ENCODE measurements at regions not wholly inside any gene's neighbourhood (a gene's known extent, or its start where the extent isn't known, plus 50 kb on each side); places are given as distances from the start of the nearest gene placed in this dataset.

- DNase-seq (ENCODE audit: low spot score), result no peak
- no peak overlapping the region for H3K27ac Mint-ChIP-seq (ENCODE audit: unreplicated experiment)
Observed at GRCh38 chr6:100281471-100281901, 183.2 kb downstream of the SIM1 start.

DNA sequence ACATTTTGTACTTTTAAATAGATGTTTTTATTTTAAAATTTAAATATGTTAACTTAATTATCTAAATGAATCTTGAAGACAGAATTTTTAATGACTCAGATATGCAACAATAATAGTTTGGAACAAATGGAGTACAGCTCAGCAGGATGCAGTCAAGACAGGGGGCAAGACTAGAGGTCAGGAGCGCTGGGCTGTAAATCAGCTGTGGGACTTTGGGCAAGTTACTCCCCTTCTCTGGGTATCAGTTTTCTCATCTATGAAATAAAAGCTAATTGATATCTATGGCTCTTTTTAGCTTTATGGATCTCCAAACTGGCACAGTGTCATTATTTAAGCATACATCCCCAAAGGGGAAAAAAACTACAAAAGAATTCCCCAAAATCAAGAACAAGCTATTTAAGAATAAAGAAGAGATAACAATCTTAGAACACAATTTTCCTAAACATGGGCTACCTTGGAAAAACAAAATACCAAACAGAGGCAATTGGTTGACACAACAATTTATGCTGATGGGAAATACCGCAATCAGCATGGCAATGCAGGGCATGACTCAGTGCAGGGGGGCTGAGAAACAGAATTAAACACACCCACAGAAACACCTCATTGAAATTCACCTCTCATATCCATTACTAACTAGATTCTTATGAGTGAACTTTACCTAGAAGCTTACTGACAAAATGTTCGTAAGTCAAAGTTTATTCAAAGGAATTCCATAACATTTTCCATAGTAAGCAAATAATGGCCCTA lies 188.2 kb downstream of the SIM1 start:
- no peaks in the 10 kb centered on the region for H3K27me3 Mint-ChIP-seq (ENCODE audit: low read depth)

More at GRCh38 chr6:100281471-100281901, 183.2 kb downstream of the SIM1 start:
- TF ChIP-seq, protein P1, sequence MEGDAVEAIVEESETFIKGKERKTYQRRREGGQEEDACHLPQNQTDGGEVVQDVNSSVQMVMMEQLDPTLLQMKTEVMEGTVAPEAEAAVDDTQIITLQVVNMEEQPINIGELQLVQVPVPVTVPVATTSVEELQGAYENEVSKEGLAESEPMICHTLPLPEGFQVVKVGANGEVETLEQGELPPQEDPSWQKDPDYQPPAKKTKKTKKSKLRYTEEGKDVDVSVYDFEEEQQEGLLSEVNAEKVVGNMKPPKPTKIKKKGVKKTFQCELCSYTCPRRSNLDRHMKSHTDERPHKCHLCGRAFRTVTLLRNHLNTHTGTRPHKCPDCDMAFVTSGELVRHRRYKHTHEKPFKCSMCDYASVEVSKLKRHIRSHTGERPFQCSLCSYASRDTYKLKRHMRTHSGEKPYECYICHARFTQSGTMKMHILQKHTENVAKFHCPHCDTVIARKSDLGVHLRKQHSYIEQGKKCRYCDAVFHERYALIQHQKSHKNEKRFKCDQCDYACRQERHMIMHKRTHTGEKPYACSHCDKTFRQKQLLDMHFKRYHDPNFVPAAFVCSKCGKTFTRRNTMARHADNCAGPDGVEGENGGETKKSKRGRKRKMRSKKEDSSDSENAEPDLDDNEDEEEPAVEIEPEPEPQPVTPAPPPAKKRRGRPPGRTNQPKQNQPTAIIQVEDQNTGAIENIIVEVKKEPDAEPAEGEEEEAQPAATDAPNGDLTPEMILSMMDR (IDR thresholded peaks at IDR 0.05), result no peak
- no peaks in the 10 kb centered on the region for H3K36me3 Mint-ChIP-seq (ENCODE audit: low read depth)
- H3K4me3 Mint-ChIP-seq (ENCODE audit: unreplicated experiment), result peak overlapping the region; percentile 44
- no peaks in the 10 kb centered on the region for H3K27me3 Mint-ChIP-seq (ENCODE audit: low read depth)
- H3K9me3 Mint-ChIP-seq (ENCODE audit: low read depth), result no peaks in the 10 kb centered on the region
- peaks cover 28% of the 10 kb centered on the region for H3K4me1 Mint-ChIP-seq (ENCODE audit: low read depth)

DNA sequence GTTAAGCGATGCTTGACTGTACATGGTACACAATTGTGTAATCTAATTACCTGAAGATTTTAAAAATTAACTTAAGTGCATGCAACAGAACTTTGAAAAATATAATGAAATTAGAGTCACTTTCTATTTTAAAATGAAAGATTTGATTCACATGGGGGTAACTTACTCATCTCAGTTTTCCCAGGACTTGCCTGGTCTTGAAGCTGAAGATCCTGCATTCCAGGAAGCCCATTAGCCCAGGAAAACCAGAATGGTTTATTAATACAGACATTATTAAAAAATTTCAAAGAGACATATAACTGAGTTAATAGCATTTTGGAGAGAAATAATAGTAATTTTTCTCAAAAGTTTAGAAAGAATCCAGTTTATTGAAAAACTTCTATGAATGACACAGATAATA lies 190.6 kb downstream of the SIM1 start:
- Mint-ChIP-seq H3K27ac (ENCODE audit: unreplicated experiment) (no peak overlapping the region), H3K36me3 (ENCODE audit: low read depth) (no peaks in the 10 kb centered on the region), H3K4me3 (ENCODE audit: unreplicated experiment) (no peak overlapping the region)

More for the DNA sequence above, 188.2 kb downstream of the SIM1 start:
- Mint-ChIP-seq H3K27ac (ENCODE audit: unreplicated experiment) (no peak overlapping the region), H3K4me1 (ENCODE audit: low read depth) (peaks cover 3% of the 10 kb centered on the region), H3K4me3 (ENCODE audit: unreplicated experiment) (no peak overlapping the region), H3K36me3 (ENCODE audit: low read depth) (no peaks in the 10 kb centered on the region), H3K9me3 (ENCODE audit: low read depth) (peaks cover 2% of the 10 kb centered on the region)
- TF ChIP-seq, protein P1 (IDR thresholded peaks at IDR 0.05), result no peak
- no peak for DNase-seq (ENCODE audit: low spot score)

DNA sequence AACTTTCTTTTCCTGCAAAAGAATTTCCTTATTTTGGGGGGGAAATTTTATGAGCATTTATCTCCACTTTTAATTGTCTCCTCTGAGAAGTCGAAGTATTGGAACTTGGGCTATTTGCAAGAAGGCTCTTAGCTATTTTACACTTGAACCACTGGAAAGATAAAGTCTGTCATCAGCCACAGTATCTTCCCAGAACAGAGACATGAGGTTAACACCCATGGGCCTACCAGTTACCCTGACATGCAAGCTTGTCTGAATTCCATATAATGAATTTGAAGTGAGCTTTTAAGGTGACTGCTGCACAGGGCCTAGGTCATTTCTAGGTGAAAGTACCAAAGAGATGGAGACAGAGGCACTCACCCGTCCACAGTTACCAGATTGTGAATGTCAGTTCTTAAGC lies 193.1 kb downstream of the SIM1 start:
- no peak overlapping the region for H3K4me3 Mint-ChIP-seq (ENCODE audit: unreplicated experiment)
- H3K4me1 Mint-ChIP-seq (ENCODE audit: low read depth), result peaks cover 45% of the 10 kb centered on the region
- no peaks in the 10 kb centered on the region for H3K27me3 Mint-ChIP-seq (ENCODE audit: low read depth)
- H3K9me3 Mint-ChIP-seq (ENCODE audit: low read depth), result peaks cover 2% of the 10 kb centered on the region
- TF ChIP-seq, protein P1 (IDR thresholded peaks at IDR 0.05), result no peak
- no peak for DNase-seq (ENCODE audit: low spot score)
- no peak overlapping the region for H3K27ac Mint-ChIP-seq (ENCODE audit: unreplicated experiment)
- H3K36me3 Mint-ChIP-seq (ENCODE audit: low read depth), result no peaks in the 10 kb centered on the region

More for the DNA sequence above, 190.6 kb downstream of the SIM1 start:
- peaks cover 2% of the 10 kb centered on the region for H3K9me3 Mint-ChIP-seq (ENCODE audit: low read depth)
- H3K27me3 Mint-ChIP-seq (ENCODE audit: low read depth), result no peaks in the 10 kb centered on the region
- TF ChIP-seq, protein P1 (IDR thresholded peaks at IDR 0.05), result no peak
- no peak for DNase-seq (ENCODE audit: low spot score)
- H3K4me1 Mint-ChIP-seq (ENCODE audit: low read depth), result peaks cover 21% of the 10 kb centered on the region

DNA sequence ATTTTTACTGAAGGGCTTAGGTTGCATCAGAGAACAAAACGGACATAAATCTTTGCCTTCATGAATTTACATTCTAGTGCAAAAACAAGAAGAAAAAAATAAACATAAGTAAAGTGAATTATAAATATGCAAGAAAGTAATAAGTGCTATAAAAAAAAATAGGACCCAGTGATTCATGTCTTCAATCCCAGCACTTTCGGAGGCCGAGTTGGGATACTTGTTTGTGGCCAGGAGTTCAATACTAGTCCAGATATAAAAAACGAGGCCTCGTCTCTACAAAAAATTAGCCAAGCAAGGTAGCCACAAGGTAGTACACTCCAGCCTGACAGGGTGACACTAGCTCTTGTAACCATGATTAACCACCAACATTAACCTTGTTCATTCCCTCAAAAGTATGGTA lies 193.5 kb downstream of the SIM1 start:
- Mint-ChIP-seq H3K4me3 (ENCODE audit: unreplicated experiment) (no peak overlapping the region), H3K27ac (ENCODE audit: unreplicated experiment) (no peak overlapping the region), H3K4me1 (ENCODE audit: low read depth) (peaks cover 49% of the 10 kb centered on the region), H3K27me3 (ENCODE audit: low read depth) (no peaks in the 10 kb centered on the region), H3K36me3 (ENCODE audit: low read depth) (no peaks in the 10 kb centered on the region), H3K9me3 (ENCODE audit: low read depth) (peaks cover 2% of the 10 kb centered on the region)
- TF ChIP-seq, protein P1 (IDR thresholded peaks at IDR 0.05), result no peak
- DNase-seq (ENCODE audit: low spot score), result no peak
